ENCODE measurements at regions not wholly inside any gene's neighbourhood (a gene's known extent, or its start where the extent isn't known, plus 50 kb on each side); places are given as distances from the start of the nearest gene placed in this dataset.

DNA sequence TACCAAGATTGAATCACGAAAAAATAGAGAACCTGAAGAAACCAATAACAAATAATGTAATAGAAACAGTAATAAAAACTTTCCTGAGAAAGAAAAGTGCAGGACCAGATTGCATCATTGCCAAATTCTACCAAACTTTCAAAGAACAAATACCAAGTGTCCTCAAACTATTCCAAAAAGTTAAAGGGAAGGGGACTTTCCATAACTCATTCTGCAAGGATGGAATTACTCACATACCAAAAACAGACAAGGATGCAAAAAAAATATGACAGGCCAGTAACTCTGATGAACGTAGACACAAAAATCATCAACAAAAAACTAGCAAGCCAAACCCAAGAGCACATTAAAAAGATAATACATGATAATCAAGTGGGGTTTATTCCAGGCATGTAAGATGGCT, 172.3 kb upstream of the SLC35G4 start:
- TF ChIP-seq, protein P1, sequence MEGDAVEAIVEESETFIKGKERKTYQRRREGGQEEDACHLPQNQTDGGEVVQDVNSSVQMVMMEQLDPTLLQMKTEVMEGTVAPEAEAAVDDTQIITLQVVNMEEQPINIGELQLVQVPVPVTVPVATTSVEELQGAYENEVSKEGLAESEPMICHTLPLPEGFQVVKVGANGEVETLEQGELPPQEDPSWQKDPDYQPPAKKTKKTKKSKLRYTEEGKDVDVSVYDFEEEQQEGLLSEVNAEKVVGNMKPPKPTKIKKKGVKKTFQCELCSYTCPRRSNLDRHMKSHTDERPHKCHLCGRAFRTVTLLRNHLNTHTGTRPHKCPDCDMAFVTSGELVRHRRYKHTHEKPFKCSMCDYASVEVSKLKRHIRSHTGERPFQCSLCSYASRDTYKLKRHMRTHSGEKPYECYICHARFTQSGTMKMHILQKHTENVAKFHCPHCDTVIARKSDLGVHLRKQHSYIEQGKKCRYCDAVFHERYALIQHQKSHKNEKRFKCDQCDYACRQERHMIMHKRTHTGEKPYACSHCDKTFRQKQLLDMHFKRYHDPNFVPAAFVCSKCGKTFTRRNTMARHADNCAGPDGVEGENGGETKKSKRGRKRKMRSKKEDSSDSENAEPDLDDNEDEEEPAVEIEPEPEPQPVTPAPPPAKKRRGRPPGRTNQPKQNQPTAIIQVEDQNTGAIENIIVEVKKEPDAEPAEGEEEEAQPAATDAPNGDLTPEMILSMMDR (IDR thresholded peaks at IDR 0.05) = no peak
- no peak for TF ChIP-seq POLR2A (IDR thresholded peaks at IDR 0.05)
